ENCODE measurements at regions not wholly inside any gene's neighbourhood (a gene's known extent, or its start where the extent isn't known, plus 50 kb on each side); places are given as distances from the start of the nearest gene placed in this dataset.

DNA sequence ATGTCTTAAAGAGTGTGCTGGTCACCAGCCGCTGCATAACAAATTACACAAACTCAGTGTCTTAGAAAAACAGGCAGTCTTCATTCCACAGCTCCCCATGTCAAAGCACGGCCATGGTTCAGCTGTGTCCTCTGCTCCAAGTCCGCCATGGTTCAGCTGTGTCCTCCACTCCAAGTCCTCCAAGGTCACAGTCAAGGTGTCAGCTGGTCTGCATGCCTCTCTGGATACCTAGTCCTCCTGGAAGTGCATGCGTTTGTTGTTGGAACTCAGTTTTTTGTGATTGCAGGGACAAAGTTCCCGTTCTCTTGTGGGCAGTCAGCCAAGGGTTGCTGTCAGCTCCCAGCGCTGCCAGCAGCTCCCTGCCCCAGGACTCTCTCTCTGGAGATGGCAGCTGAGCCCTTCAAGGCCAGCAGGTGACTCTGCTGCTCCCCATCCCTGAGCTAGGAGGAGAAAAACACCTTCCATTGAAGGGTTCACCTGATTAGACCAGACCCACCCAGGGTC is 304.0 kb upstream of the MYT1L start:
- Histone ChIP-seq H4K20me1 (replicated peaks in 1 of 2; ENCODE audit: control insufficient read depth in 1 of 2, insufficient read depth in 2 of 2, low read length in 2 of 2) (peaks cover 0 to 4% of the 10 kb centered on the region in 2 experiments), H3K4me1 (replicated peaks in 1 of 4; ENCODE audit: control insufficient read depth in 3 of 4, insufficient read depth in 4 of 4, low read length in 3 of 4) (no peaks in the 10 kb centered on the region; a peak in 3 of 7 replicates), H2BK5ac (ENCODE audit: low read depth, low read length) (no peak overlapping the region), H3K79me2 (ENCODE audit: control insufficient read depth in 1 of 2, insufficient read depth in 2 of 2, low read length in 2 of 2) (no peaks in the 10 kb centered on the region), H3K23me2 (ENCODE audit: low read depth, low read length) (no peaks in the 10 kb centered on the region), H3K9me3 (ENCODE audit: insufficient read depth in 2 of 2, low read depth in 1 of 2, low read length in 1 of 2) (0 out of 4 replicates have a peak, but pooled peaks cover 0 to 5% of the 10 kb centered on the region in 2 experiments), H3K9ac (replicated peaks in 1 of 4; ENCODE audit: extremely low read depth in 1 of 4, low read depth in 3 of 4, low read length in 3 of 4) (no peak overlapping the region), H2BK120ac (replicated peaks; ENCODE audit: low read depth, low read length) (no peak overlapping the region), H2BK12ac (ENCODE audit: low read depth, low read length) (no peak overlapping the region), H2BK15ac (ENCODE audit: low read length) (no peak overlapping the region), H3K4me3 (ENCODE audit: extremely low read depth in 1 of 4, insufficient read depth in 2 of 4, low read depth in 3 of 4, low read length in 4 of 4) (no peak overlapping the region), H4K8ac (ENCODE audit: extremely low read depth, insufficient read depth, low read length) (no peak overlapping the region), H3K27me3 (replicated peaks in 1 of 4; ENCODE audit: control insufficient read depth in 3 of 4, extremely low read depth in 1 of 4, insufficient read depth in 3 of 4, low read length in 3 of 4) (no peaks in the 10 kb centered on the region), H3K4ac (replicated peaks; ENCODE audit: insufficient read length, low read depth, low read length) (no peak overlapping the region), H2AFZ (ENCODE audit: low read length) (no peak overlapping the region), H3K56ac (replicated peaks; ENCODE audit: insufficient read length, low read depth, low read length) (no peak overlapping the region), H3K27ac (ENCODE audit: low read depth, low read length) (no peak overlapping the region), H3K4me2 (ENCODE audit: insufficient read depth in 1 of 2, low read depth in 2 of 2, low read length in 2 of 2) (no peak overlapping the region), H3K18ac (ENCODE audit: extremely low read depth, low read length) (no peak overlapping the region), H4K91ac (replicated peaks; ENCODE audit: insufficient read length, low read length) (no peak overlapping the region), H2BK20ac (ENCODE audit: low read length) (no peak overlapping the region), H3K36me3 (ENCODE audit: control insufficient read depth in 2 of 4, insufficient read depth in 4 of 4, low read length in 3 of 4) (no peaks in the 10 kb centered on the region), H3K79me1 (ENCODE audit: low read depth, low read length) (no peaks in the 10 kb centered on the region), H2AK5ac (ENCODE audit: low read depth, low read length) (no peak overlapping the region), H3K23ac (ENCODE audit: insufficient read length) (no peak overlapping the region), H4K5ac (ENCODE audit: insufficient read length, low read depth, low read length) (no peak overlapping the region), H3K14ac (ENCODE audit: insufficient read length) (no peak overlapping the region)
- FAIRE-seq (no peak), DNase-seq (ENCODE audit: low read depth in 1 of 2, low spot score in 2 of 2) (no peak)
- no peak for TF ChIP-seq GABPA (IDR thresholded peaks at IDR 0.05; ENCODE audit: borderline replicate concordance, insufficient read depth, low read length)
- TF ChIP-seq HDAC6 (IDR thresholded peaks at IDR 0.05; ENCODE audit: low read depth, low read length), result no peak
- TF ChIP-seq ASH2L (IDR thresholded peaks at IDR 0.05; ENCODE audit: low read length), result no peak
- TF ChIP-seq TBP (IDR thresholded peaks at IDR 0.05; ENCODE audit: low read depth, low read length), result no peak
- TF ChIP-seq HDAC2 (IDR thresholded peaks at IDR 0.05; ENCODE audit: borderline replicate concordance in 1 of 2, low read depth in 2 of 2, low read length in 2 of 2), result no peak
- TF ChIP-seq POLR2A (IDR thresholded peaks at IDR 0.05; ENCODE audit: control extremely low read depth in 1 of 2, low read depth in 2 of 2, low read length in 2 of 2), result no peak
- TF ChIP-seq KDM1A (IDR thresholded peaks at IDR 0.05; ENCODE audit: borderline replicate concordance, low read length), result no peak
- TF ChIP-seq, protein P1, sequence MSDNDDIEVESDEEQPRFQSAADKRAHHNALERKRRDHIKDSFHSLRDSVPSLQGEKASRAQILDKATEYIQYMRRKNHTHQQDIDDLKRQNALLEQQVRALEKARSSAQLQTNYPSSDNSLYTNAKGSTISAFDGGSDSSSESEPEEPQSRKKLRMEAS (IDR thresholded peaks at IDR 0.05), result no peak
- no peak for TF ChIP-seq JUN (IDR thresholded peaks at IDR 0.05; ENCODE audit: low read depth, low read length)
- WGBS, 2 experiments (ENCODE audit: extremely low coverage in 1 of 2, insufficient coverage in 1 of 2, insufficient read length in 1 of 2, insufficient replicate concordance in 2 of 2, low coverage in 1 of 2, low lambda C conversion rate in 2 of 2, missing lambda C conversion rate in 1 of 2), result 95% methylated on average over 6 of the region's 6 CpGs; no CpG with 5 or more reads in 1 of the 2 experiments
- CTCF ChIA-PET (ENCODE audit: partially characterized antibody), result interaction anchor here (0.7 to 1.4 kb wide), 2 partner anchors 16 to 64 kb away, joined by 4 read pairs; no protein-coding TSS in a partner anchor
- POLR2A ChIA-PET (ENCODE audit: partially characterized antibody), result no interaction called here

Measured in H1 (cell line).